ENCODE measurements at regions not wholly inside any gene's neighbourhood (a gene's known extent, or its start where the extent isn't known, plus 50 kb on each side); places are given as distances from the start of the nearest gene placed in this dataset.

DNA sequence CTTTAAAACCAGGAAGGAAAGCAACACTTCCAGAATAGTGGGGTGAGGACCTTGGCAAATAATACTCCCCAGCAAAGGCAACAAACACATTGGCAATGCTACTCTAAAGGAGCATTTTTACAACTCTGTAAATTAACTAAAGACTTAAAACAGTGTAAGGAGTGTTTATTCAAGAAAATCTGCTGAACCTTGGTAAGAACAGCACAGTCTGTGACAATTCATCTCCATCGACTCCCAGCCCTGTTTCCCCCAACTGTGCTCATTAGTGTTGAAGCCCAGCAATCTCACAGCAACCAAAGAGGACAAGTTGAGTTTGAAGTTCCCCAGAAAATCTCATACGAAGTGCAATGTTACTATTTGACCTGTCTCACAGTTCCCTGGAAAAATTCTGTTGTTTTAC, 884.9 kb downstream of the C6orf118 start:
- no peak for DNase-seq

DNA sequence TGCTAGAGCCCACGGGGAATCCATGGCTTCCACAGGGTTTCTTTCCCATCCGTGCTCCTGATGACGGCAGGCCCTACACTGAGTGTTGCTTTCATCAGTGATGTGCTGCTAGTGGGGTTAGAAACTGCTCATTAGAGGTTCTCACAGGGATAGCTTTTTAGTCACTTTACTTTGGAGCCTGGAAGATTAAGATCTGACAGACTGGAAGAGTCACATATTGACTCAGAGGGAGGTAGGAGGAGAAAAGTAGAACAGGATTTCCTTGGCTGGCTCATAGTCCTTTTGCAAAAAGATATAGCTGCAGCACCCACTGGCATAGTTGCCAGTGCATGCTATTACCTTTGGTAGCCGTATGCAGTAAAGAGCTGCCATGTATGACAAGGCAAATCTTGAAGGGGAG, 890.3 kb downstream of the C6orf118 start:
- no peak for DNase-seq

GRCh38 chr6:164418262-164418588, 891.2 kb downstream of the C6orf118 start:
- no peak for DNase-seq

- no peak for DNase-seq
Measured at GRCh38 chr6:164417537-164418261, 891.7 kb downstream of the C6orf118 start.

GRCh38 chr6:164415832-164416563, 893.4 kb downstream of the C6orf118 start:
- no peak for DNase-seq

DNA sequence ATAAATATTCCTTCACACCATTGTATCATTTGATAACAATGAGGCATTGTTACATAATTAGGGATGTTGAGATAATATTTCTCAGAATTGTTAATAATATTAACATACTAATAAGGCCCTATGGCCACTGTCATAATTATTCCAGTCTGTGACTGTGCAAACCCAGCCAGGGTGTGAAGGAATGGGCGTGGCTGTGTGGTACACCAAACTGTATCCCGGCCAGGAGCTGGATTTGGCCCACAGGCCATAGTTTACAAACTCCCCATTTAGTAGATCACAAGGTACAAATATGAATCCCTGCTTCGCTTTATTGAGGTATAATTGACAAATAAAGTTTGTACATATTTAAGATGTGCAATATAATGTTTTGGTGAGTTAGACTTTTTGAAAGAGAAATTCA, 894.7 kb downstream of the C6orf118 start:
- DNase-seq: no peak

- no peak for DNase-seq
Measured at GRCh38 chr6:164412566-164412965, 896.8 kb downstream of the C6orf118 start.

GRCh38 chr6:164410017-164410416, 899.4 kb downstream of the C6orf118 start:
- no peak for DNase-seq

DNA sequence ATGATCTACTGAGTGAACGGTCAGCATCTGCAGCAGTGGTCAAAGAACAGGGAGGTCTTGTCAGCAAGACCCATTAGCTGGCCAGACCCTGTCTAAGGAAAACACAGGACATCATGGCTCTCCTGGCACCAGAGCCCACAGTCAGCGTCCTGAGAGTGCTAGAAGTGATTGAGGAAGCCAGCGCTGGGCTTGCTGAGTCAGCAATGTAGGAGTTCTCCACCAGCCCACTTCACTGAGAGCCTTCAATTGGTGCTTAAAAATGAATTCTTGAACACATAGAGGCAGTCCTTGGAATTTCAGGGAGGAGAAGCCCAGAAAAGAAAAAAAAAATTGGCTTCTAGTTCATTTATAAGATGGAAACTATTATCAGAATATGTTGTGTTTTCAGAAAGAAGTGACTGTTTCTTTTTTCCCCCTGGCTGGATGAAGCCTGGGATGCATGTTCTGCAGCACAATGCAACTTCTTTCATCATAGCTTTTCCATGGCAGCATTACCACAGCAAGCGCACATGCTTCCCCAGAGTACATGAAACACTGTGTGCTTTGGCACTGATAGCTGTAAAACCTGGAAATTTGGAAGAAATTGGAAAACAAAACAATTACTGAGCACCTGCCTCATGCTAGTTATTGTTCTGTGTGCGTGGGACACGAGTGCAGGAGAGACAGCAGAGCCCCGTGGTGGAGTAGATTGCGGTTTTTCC, 899.9 kb downstream of the C6orf118 start:
- DNase-seq: no peak

- DNase-seq: no peak
Measured at GRCh38 chr6:164408868-164409267, 900.5 kb downstream of the C6orf118 start.

DNA sequence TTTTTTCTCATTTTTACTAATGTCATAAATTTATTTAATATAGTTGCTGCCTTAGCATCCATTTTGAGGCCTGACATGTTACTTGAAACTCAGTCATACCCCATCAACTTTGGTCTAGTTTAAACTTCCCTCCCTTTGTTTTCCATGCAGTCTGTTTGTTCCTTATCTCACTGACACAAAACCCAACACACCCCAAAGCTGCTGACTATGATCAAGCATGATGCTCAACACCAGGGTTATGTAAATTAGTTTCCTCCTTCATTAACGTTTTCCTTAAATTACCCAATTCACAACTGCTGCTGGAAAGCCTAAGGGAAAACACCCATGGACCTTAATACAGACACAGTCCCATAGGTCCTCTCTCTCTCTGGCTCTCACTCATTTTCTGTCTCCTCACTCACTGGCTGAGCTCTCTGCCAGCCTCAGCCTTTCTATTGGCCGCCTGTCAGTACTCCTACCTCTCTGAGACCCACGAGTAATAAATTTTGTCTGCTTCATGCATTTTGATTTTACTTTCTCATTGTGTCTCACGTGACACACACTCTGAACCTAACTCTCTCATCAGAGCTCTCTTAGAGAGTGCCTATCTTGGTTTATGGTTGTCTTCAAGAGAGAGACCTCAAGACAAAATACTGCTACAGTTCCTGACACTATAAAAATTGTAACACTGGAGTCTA, 904.5 kb downstream of the C6orf118 start:
- DNase-seq: no peak

- DNase-seq: no peak
Measured at GRCh38 chr6:164401871-164402270, 907.5 kb downstream of the C6orf118 start.

- no peak for DNase-seq
Measured at GRCh38 chr6:164398647-164399046, 910.8 kb downstream of the C6orf118 start.

- no peak for DNase-seq
Measured at GRCh38 chr6:164396071-164397047, 913.0 kb downstream of the C6orf118 start.

DNA sequence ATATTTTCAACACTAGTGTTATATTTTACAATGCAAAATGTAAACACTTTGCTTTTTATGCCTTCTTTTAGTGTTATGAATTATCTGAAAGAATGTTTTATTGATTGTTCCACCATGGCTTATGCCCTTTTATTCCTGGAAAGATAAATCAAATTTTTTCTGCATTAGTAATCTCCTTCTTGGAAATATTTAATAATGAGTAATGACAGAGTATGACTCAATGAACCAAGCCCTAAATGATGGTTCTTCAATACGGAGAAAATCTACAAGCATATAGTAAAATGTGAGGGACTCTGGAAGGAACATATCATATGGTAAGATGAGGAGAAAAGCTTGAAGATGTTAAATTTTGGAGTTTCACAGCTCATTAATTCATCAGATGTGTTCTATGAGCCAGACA, 929.6 kb downstream of the C6orf118 start:
- no peak for DNase-seq

DNA sequence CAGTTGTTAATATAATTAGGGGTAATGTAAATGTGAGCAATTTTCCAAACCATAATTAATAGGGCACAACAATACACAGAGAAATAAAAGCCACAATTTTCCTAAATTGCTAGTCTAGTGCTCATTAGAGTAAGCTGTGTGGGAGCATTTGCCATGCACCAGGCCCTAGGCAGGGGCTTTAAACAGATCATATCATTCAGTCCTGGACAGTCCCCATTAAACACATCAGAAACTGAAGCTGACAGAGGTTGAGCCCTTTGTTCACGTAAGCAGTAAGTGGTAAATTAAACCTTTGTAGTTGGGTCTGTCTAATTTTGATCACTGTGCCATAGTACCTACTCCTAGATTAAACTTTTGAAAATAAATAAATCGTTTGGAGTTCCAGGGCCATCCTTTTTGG, 931.1 kb downstream of the C6orf118 start:
- DNase-seq: no peak

DNA sequence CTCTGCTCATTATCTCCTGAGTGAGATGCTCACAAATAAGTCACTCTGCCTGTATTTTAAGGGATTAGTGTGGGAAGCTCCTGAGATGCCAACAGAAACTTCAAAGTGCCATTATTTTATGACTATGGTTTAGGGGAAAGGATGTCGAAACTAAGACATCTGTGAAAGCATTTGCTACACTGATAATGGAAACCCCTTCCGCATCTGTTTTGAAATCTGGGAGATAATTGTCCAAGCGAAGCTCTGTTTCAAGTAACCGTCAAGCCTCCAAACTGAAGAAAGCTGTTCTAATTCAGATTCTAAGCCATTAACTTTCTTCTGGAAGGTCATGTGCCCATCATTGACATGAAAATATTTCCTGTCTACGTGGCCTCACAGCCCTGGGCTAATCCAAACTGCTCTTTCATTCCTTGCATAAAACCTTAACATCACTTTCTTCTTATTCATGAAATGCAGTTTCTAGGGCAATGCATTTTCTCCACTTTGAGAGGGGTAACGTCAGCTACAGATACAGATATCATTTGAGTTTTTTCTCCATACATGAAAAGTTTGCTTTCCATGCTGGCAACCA, 932.0 kb downstream of the C6orf118 start:
- DNase-seq: no peak

DNA sequence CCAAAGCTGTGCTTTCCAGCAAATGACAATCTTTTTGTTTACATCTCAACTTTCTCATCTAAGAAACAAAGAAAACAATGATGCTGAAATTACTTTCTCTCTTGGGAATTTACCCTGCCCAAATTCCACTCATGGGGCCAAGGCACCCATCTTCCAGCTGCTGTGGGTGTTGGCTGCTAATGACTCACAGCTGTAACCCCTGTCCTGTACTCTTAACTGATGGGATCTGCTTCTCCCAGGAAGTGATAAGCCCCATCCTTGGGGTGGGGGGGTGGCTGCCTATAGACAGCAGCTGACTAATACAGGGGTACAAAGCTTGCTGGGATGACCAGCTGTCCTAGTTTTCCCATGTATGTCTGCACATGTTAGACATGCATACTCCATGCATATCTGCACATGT, 938.6 kb downstream of the C6orf118 start:
- DNase-seq: no peak

GRCh38 chr6:164359441-164359840, 944.9 kb downstream of the QKI start:
- DNase-seq: no peak

DNA sequence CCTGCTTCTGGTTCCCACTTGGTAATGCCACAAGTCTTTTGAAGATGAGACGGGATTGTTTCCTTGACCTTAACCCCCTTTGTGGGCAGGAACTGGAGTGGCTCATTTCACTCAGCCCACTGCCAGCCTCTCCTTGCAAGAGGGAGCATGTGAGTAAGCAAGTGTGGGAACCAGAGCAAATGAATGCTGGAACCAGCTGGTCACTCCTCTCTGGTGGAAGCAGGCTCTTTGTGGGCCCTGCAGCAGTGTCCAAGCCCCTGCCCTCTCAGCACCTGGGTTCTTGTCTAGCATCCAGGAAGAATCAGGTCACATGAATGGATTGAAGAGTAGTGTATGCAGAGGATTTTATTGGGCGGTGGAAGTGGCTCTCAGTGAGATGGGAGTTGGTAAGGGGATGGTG, 944.5 kb downstream of the QKI start:
- no peak for DNase-seq

DNA sequence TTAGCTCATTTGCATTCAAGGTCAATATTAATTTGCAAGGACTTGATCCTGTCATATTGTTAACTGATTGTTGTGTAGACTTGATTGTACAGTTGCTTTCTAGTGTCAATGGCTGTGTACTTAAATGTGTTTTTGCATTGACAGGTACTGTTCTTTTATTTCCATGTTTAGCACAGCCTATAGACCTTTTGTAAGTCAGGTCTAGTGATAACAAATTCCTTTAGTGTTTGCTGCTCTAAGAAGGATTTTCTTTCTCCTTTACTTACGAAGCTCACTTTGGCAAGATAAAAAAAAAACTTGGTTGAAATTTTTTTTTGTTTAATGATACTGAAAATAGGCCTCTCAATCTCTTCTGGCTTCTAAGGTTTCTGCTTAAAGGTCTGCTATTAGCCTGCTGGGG, 942.3 kb downstream of the QKI start:
- DNase-seq: no peak

GRCh38 chr6:164347455-164347854, 932.9 kb downstream of the QKI start:
- no peak for DNase-seq
